ENCODE measurements at regions not wholly inside any gene's neighbourhood (a gene's known extent, or its start where the extent isn't known, plus 50 kb on each side); places are given as distances from the start of the nearest gene placed in this dataset.

GRCh38 chr7:149624419-149625339 is 127.1 kb upstream of the ZNF746 start:
- peak; percentile 93 for TF ChIP-seq CTCF (CRISPR knock-in tag; IDR thresholded peaks at IDR 0.05)
- TF ChIP-seq FOSL2 (CRISPR knock-in tag; IDR thresholded peaks at IDR 0.05), result peak; percentile 43; the same call in 1 of the 2 replicates

Measured in HepG2 (cell line).